SK-N-SH treated with all-trans-retinoic acid at 6 μM for 48 hours (cell line): ENCODE measurements at regions not wholly inside any gene's neighbourhood (a gene's known extent, or its start where the extent isn't known, plus 50 kb on each side); places are given as distances from the start of the nearest gene placed in this dataset.

Experiments
- ATAC-seq: fragments of 200-7000 bp; cut with Tn5 transposase; 3 replicates; pipeline ENCODE4 v1.9.1; 2020; ENCODE audit warnings: mild to moderate bottlenecking, moderate library complexity
- ARNTL ChIP-seq: fragments of 450-650 bp; formaldehyde crosslinking; IDR thresholded peaks from 2 replicates; pipeline ENCODE4 v1.5.0; 2020; ENCODE audit warnings: low read depth, mild to moderate bottlenecking, moderate library complexity, borderline replicate concordance
- BACH2 ChIP-seq: fragments of 250-450 bp; sonication (Bioruptor Pico); IDR thresholded peaks from 2 replicates; pipeline ENCODE4 v1.9.0; 2021; ENCODE audit warnings: mild to moderate bottlenecking, borderline replicate concordance
- CSDC2 ChIP-seq: fragments of 250-450 bp; sonication (Bioruptor Pico); IDR thresholded peaks from 2 replicates; pipeline ENCODE4 v1.5.0; 2020; ENCODE audit warnings: mild to moderate bottlenecking, moderate library complexity
- CSRNP3 ChIP-seq: fragments of 250-450 bp; sonication (Bioruptor Pico); IDR thresholded peaks from 2 replicates; pipeline ENCODE4 v1.5.1; 2021; ENCODE audit warnings: mild to moderate bottlenecking, moderate library complexity
- GLIS3 ChIP-seq: fragments of 250-450 bp; sonication (Bioruptor Pico); IDR thresholded peaks from 2 replicates; pipeline ENCODE4 v1.5.0; 2020; ENCODE audit warnings: mild to moderate bottlenecking, moderate library complexity
- ISL1 ChIP-seq: fragments of 250-450 bp; sonication (Bioruptor Pico); IDR thresholded peaks from 2 replicates; pipeline ENCODE4 v2.1.2; 2022; ENCODE audit warnings: mild to moderate bottlenecking, moderate library complexity
- PATZ1 ChIP-seq: fragments of 250-450 bp; sonication (Bioruptor Pico); IDR thresholded peaks from 2 replicates; pipeline ENCODE4 v1.8.0; 2020; ENCODE audit warnings: mild to moderate bottlenecking, moderate library complexity, borderline replicate concordance
- POU6F1 ChIP-seq: fragments of 250-450 bp; sonication (Bioruptor Pico); IDR thresholded peaks from 2 replicates; pipeline ENCODE4 v1.8.0; 2021; ENCODE audit warnings: low read depth, mild to moderate bottlenecking, moderate library complexity, borderline replicate concordance
- PPARA ChIP-seq: fragments of 250-450 bp; sonication (Bioruptor Pico); IDR thresholded peaks from 2 replicates; pipeline ENCODE4 v1.5.0; 2020; ENCODE audit warnings: mild to moderate bottlenecking, borderline replicate concordance
- RARB ChIP-seq: fragments of 250-450 bp; sonication (Bioruptor Pico); IDR thresholded peaks from 2 replicates; pipeline ENCODE4 v1.8.0; 2021; ENCODE audit warnings: mild to moderate bottlenecking, moderate library complexity
- SNAI2 ChIP-seq: fragments of 250-450 bp; sonication (Bioruptor Pico); IDR thresholded peaks from 2 replicates; pipeline ENCODE4 v1.5.0; 2020; ENCODE audit warnings: mild to moderate bottlenecking, moderate library complexity
- TCF4 ChIP-seq: fragments of 250-450 bp; sonication (Bioruptor Pico); IDR thresholded peaks from 2 replicates; pipeline ENCODE4 v1.8.0; 2021; ENCODE audit warnings: mild to moderate bottlenecking, moderate library complexity, borderline replicate concordance
- TOX ChIP-seq: fragments of 250-450 bp; sonication (Bioruptor Pico); IDR thresholded peaks from 2 replicates; pipeline ENCODE4 v1.8.0; 2021; ENCODE audit warnings: mild to moderate bottlenecking, moderate library complexity, borderline replicate concordance
- ZC3H10 ChIP-seq: fragments of 250-450 bp; sonication (Bioruptor Pico); IDR thresholded peaks from 2 replicates; pipeline ENCODE4 v1.5.1; 2021; ENCODE audit warnings: mild to moderate bottlenecking, moderate library complexity
- ZFP3 ChIP-seq: fragments of 250-450 bp; sonication (Bioruptor Pico); IDR thresholded peaks from 2 replicates; pipeline ENCODE4 v1.5.0; 2020; ENCODE audit warnings: mild to moderate bottlenecking, moderate library complexity
- ZFP30 ChIP-seq: fragments of 450-650 bp; formaldehyde crosslinking; IDR thresholded peaks from 2 replicates; pipeline ENCODE4 v1.5.0; 2022; ENCODE audit warnings: mild to moderate bottlenecking, moderate library complexity
- ZNF565 ChIP-seq: fragments of 450-650 bp; formaldehyde crosslinking; conservative IDR thresholded peaks from 2 replicates; pipeline ENCODE4 v1.5.0; 2020; ENCODE audit warnings: low read depth, mild to moderate bottlenecking, moderate library complexity
- ZNF70 ChIP-seq: fragments of 450-650 bp; formaldehyde crosslinking; IDR thresholded peaks from 2 replicates; pipeline ENCODE4 v1.5.0; 2020; ENCODE audit warnings: mild to moderate bottlenecking, moderate library complexity
- ZNF8 ChIP-seq: fragments of 450-650 bp; formaldehyde crosslinking; IDR thresholded peaks from 2 replicates; pipeline ENCODE4 v1.5.0; 2020; ENCODE audit warnings: mild to moderate bottlenecking, moderate library complexity
- TF ChIP-seq, protein P1 (sequence below): fragments of 250-450 bp; sonication (Bioruptor Pico); IDR thresholded peaks from 2 replicates; pipeline ENCODE4 v1.5.1; 2020; ENCODE audit warnings: low read depth, mild to moderate bottlenecking, moderate library complexity

DNA sequence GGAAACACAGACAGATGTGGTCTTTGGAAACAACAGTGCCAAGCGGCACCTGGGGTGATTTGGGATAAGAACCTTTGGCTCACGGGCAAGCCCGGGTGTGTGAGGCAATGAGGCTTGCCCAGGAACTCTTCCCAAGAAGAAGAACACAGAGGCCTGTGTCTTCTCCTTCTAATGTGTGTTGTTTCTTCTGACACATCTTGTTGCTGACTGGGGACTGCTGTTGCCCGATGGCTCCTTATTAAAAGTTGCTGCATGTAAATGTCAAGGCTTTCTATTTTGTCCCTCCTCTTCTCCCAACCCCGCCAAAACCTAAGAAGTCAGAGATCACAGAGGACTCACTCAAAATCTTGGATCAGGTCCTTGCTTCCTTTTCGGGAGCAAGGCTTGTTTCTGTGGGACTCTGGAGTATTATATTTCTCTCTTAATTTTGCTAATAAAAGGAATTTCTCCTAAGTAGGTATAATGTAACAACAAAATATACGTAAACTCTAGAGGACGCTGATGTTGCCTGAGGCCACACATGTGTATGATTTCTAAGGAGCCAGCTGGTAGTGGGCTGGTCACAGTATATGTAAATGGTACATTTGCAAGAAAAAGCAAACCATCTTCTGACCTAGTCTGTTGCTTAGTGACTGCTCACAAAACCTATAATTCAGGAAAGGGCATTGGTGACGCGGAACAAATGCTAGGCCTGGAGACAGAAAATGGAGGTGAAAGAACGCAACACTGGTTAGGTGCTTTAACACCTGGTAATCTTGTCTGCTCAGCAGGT, 232.5 kb downstream of the GADD45G start (continued):
- TF ChIP-seq POU6F1 (CRISPR knock-in tag) = no peak

GRCh38 chr9:89837934-89838310, 233.1 kb downstream of the GADD45G start:
- ATAC-seq = no peak

GRCh38 chr9:89838621-89839020, 233.8 kb downstream of the GADD45G start:
- no peak for ATAC-seq
- TF ChIP-seq ZNF565 (CRISPR knock-in tag) (no peak), ZC3H10 (CRISPR knock-in tag) (no peak), RARB (CRISPR knock-in tag) (no peak), GLIS3 (CRISPR knock-in tag) (no peak), ISL1 (CRISPR knock-in tag) (no peak), ZNF70 (CRISPR knock-in tag) (no peak), TOX (CRISPR knock-in tag) (no peak), PATZ1 (CRISPR knock-in tag) (no peak), BACH2 (CRISPR knock-in tag) (no peak), ZFP30 (CRISPR knock-in tag) (no peak), PPARA (no peak), CSDC2 (CRISPR knock-in tag) (no peak), SNAI2 (CRISPR knock-in tag) (no peak), TCF4 (no peak), CSRNP3 (CRISPR knock-in tag) (no peak)
- TF ChIP-seq, protein P1, sequence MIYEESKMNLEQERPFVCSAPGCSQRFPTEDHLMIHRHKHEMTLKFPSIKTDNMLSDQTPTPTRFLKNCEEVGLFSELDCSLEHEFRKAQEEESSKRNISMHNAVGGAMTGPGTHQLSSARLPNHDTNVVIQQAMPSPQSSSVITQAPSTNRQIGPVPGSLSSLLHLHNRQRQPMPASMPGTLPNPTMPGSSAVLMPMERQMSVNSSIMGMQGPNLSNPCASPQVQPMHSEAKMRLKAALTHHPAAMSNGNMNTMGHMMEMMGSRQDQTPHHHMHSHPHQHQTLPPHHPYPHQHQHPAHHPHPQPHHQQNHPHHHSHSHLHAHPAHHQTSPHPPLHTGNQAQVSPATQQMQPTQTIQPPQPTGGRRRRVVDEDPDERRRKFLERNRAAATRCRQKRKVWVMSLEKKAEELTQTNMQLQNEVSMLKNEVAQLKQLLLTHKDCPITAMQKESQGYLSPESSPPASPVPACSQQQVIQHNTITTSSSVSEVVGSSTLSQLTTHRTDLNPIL (CRISPR knock-in tag) = no peak

More at GRCh38 chr9:89837934-89838310, 233.1 kb downstream of the GADD45G start:
- no peak for TF ChIP-seq ARNTL (CRISPR knock-in tag)
- TF ChIP-seq TCF4 = no peak
- TF ChIP-seq TOX (CRISPR knock-in tag) = no peak
- no peak for TF ChIP-seq POU6F1 (CRISPR knock-in tag)
- TF ChIP-seq CSDC2 (CRISPR knock-in tag) = no peak
- no peak for TF ChIP-seq ZFP3 (CRISPR knock-in tag)
- TF ChIP-seq ZFP30 (CRISPR knock-in tag) = no peak
- no peak for TF ChIP-seq PPARA
- TF ChIP-seq ZNF8 (CRISPR knock-in tag) = no peak
- no peak for TF ChIP-seq ZNF70 (CRISPR knock-in tag)

DNA sequence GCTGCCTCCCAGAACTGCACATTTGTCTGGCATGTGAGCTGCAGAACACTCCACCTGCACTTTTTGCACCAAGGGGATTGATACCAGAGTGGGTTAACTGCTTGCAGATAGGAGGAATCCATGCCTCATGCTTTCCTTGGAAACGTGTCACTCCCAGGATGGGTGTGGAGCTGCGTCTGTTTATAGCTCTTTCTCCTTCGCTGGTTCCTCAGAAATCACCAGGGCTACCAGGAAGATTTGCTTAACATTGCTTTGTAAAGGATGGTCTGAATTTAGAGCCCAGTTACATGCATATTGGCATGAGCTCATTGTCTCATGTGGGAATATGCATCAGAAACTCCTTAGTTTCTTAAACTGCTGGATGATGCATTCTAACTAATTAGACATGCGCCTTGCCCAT, 234.6 kb downstream of the GADD45G start:
- TF ChIP-seq ISL1 (CRISPR knock-in tag) (no peak), PATZ1 (CRISPR knock-in tag) (no peak), ZFP3 (CRISPR knock-in tag) (no peak), ZNF8 (CRISPR knock-in tag) (no peak), ZNF70 (CRISPR knock-in tag) (no peak), ZNF565 (CRISPR knock-in tag) (no peak), CSDC2 (CRISPR knock-in tag) (no peak), PPARA (no peak)
- TF ChIP-seq, protein P1 (CRISPR knock-in tag) = no peak
- no peak for ATAC-seq
